ENCODE measurements at regions not wholly inside any gene's neighbourhood (a gene's known extent, or its start where the extent isn't known, plus 50 kb on each side); places are given as distances from the start of the nearest gene placed in this dataset.

GRCh38 chr10:124329941-124330340 is 88.8 kb downstream of the OAT start:
- Histone ChIP-seq H3K36me3 (ENCODE audit: insufficient read depth, insufficient read length, low read length) (no peaks in the 10 kb centered on the region), H3K4me3 (ENCODE audit: insufficient read length, low read depth) (no peak overlapping the region), H3K9ac (ENCODE audit: insufficient read length, low read depth) (no peak overlapping the region), H3K9me3 (ENCODE audit: insufficient read depth, low read length) (peaks cover 16% of the 10 kb centered on the region), H3K27me3 (ENCODE audit: insufficient read depth, insufficient read length) (no peaks in the 10 kb centered on the region), H3K4me1 (ENCODE audit: insufficient read depth, insufficient read length) (no peaks in the 10 kb centered on the region)
- TF ChIP-seq ZNF274 (IDR thresholded peaks at IDR 0.05; ENCODE audit: low read depth, low read length) (no peak), SUZ12 (IDR thresholded peaks at IDR 0.05; ENCODE audit: extremely low read depth, insufficient read depth, insufficient read length) (no peak), YY1 (IDR thresholded peaks at IDR 0.05; ENCODE audit: insufficient read depth, insufficient read length) (no peak)
- DNase-seq (ENCODE audit: low read depth, low spot score), result no peak

- Histone ChIP-seq H3K27me3 (ENCODE audit: insufficient read depth, insufficient read length) (no peaks in the 10 kb centered on the region), H3K36me3 (ENCODE audit: insufficient read depth, insufficient read length, low read length) (no peaks in the 10 kb centered on the region), H3K9me3 (ENCODE audit: insufficient read depth, low read length) (peaks cover 16% of the 10 kb centered on the region), H3K4me3 (ENCODE audit: insufficient read length, low read depth) (no peak overlapping the region), H3K9ac (ENCODE audit: insufficient read length, low read depth) (no peak overlapping the region), H3K4me1 (ENCODE audit: insufficient read depth, insufficient read length) (no peaks in the 10 kb centered on the region)
- TF ChIP-seq ZNF274 (IDR thresholded peaks at IDR 0.05; ENCODE audit: low read depth, low read length) (no peak), SUZ12 (IDR thresholded peaks at IDR 0.05; ENCODE audit: extremely low read depth, insufficient read depth, insufficient read length) (no peak), YY1 (IDR thresholded peaks at IDR 0.05; ENCODE audit: insufficient read depth, insufficient read length) (no peak)
- no peak for DNase-seq (ENCODE audit: low read depth, low spot score)
Measured at GRCh38 chr10:124329362-124329761, 89.4 kb downstream of the OAT start.

GRCh38 chr10:124328477-124329220 is 90.1 kb downstream of the OAT start:
- no peak overlapping the region for H3K4me3 ChIP-seq (ENCODE audit: insufficient read length, low read depth)
- H3K9me3 ChIP-seq (ENCODE audit: insufficient read depth, low read length), result peaks cover 16% of the 10 kb centered on the region
- no peaks in the 10 kb centered on the region for H3K36me3 ChIP-seq (ENCODE audit: insufficient read depth, insufficient read length, low read length)
- no peaks in the 10 kb centered on the region for H3K4me1 ChIP-seq (ENCODE audit: insufficient read depth, insufficient read length)
- DNase-seq (ENCODE audit: low read depth, low spot score), result no peak
- H3K9ac ChIP-seq (ENCODE audit: insufficient read length, low read depth), result no peak overlapping the region
- TF ChIP-seq ZNF274 (IDR thresholded peaks at IDR 0.05; ENCODE audit: low read depth, low read length) (no peak), SUZ12 (IDR thresholded peaks at IDR 0.05; ENCODE audit: extremely low read depth, insufficient read depth, insufficient read length) (no peak), YY1 (IDR thresholded peaks at IDR 0.05; ENCODE audit: insufficient read depth, insufficient read length) (no peak)
- H3K27me3 ChIP-seq (ENCODE audit: insufficient read depth, insufficient read length), result no peaks in the 10 kb centered on the region

- TF ChIP-seq SUZ12 (IDR thresholded peaks at IDR 0.05; ENCODE audit: extremely low read depth, insufficient read depth, insufficient read length) (no peak), YY1 (IDR thresholded peaks at IDR 0.05; ENCODE audit: insufficient read depth, insufficient read length) (no peak), ZNF274 (IDR thresholded peaks at IDR 0.05; ENCODE audit: low read depth, low read length) (no peak)
- H3K36me3 ChIP-seq (ENCODE audit: insufficient read depth, insufficient read length, low read length), result no peaks in the 10 kb centered on the region
- peaks cover under 1% of the 10 kb centered on the region for H3K4me1 ChIP-seq (ENCODE audit: insufficient read depth, insufficient read length)
- H3K9ac ChIP-seq (ENCODE audit: insufficient read length, low read depth), result no peak overlapping the region
- no peak overlapping the region for H3K4me3 ChIP-seq (ENCODE audit: insufficient read length, low read depth)
- no peaks in the 10 kb centered on the region for H3K27me3 ChIP-seq (ENCODE audit: insufficient read depth, insufficient read length)
- no peak for DNase-seq (ENCODE audit: low read depth, low spot score)
- H3K9me3 ChIP-seq (ENCODE audit: insufficient read depth, low read length), result peaks cover 2% of the 10 kb centered on the region
Measured at GRCh38 chr10:124325998-124326636, 92.6 kb downstream of the OAT start.

GRCh38 chr10:124325633-124325914 is 93.1 kb downstream of the OAT start:
- no peak for TF ChIP-seq ZNF274 (IDR thresholded peaks at IDR 0.05; ENCODE audit: low read depth, low read length)
- no peak for TF ChIP-seq YY1 (IDR thresholded peaks at IDR 0.05; ENCODE audit: insufficient read depth, insufficient read length)
- no peak for TF ChIP-seq SUZ12 (IDR thresholded peaks at IDR 0.05; ENCODE audit: extremely low read depth, insufficient read depth, insufficient read length)
- Histone ChIP-seq H3K27me3 (ENCODE audit: insufficient read depth, insufficient read length) (no peaks in the 10 kb centered on the region), H3K9me3 (ENCODE audit: insufficient read depth, low read length) (no peaks in the 10 kb centered on the region), H3K4me1 (ENCODE audit: insufficient read depth, insufficient read length) (peaks cover 2% of the 10 kb centered on the region), H3K9ac (ENCODE audit: insufficient read length, low read depth) (no peak overlapping the region), H3K36me3 (ENCODE audit: insufficient read depth, insufficient read length, low read length) (no peaks in the 10 kb centered on the region), H3K4me3 (ENCODE audit: insufficient read length, low read depth) (no peak overlapping the region)
- no peak for DNase-seq (ENCODE audit: low read depth, low spot score)

GRCh38 chr10:124324856-124325632 is 93.7 kb downstream of the OAT start:
- Histone ChIP-seq H3K27me3 (ENCODE audit: insufficient read depth, insufficient read length) (no peaks in the 10 kb centered on the region), H3K4me1 (ENCODE audit: insufficient read depth, insufficient read length) (peaks cover 5% of the 10 kb centered on the region), H3K9ac (ENCODE audit: insufficient read length, low read depth) (no peak overlapping the region), H3K4me3 (ENCODE audit: insufficient read length, low read depth) (no peak overlapping the region), H3K9me3 (ENCODE audit: insufficient read depth, low read length) (no peaks in the 10 kb centered on the region), H3K36me3 (ENCODE audit: insufficient read depth, insufficient read length, low read length) (no peaks in the 10 kb centered on the region)
- no peak for DNase-seq (ENCODE audit: low read depth, low spot score)
- no peak for TF ChIP-seq YY1 (IDR thresholded peaks at IDR 0.05; ENCODE audit: insufficient read depth, insufficient read length)
- TF ChIP-seq SUZ12 (IDR thresholded peaks at IDR 0.05; ENCODE audit: extremely low read depth, insufficient read depth, insufficient read length), result no peak
- TF ChIP-seq ZNF274 (IDR thresholded peaks at IDR 0.05; ENCODE audit: low read depth, low read length), result no peak

- Histone ChIP-seq H3K36me3 (ENCODE audit: insufficient read depth, insufficient read length, low read length) (no peaks in the 10 kb centered on the region), H3K9me3 (ENCODE audit: insufficient read depth, low read length) (no peaks in the 10 kb centered on the region), H3K4me3 (ENCODE audit: insufficient read length, low read depth) (no peak overlapping the region), H3K9ac (ENCODE audit: insufficient read length, low read depth) (no peak overlapping the region), H3K4me1 (ENCODE audit: insufficient read depth, insufficient read length) (peaks cover 5% of the 10 kb centered on the region), H3K27me3 (ENCODE audit: insufficient read depth, insufficient read length) (no peaks in the 10 kb centered on the region)
- no peak for TF ChIP-seq SUZ12 (IDR thresholded peaks at IDR 0.05; ENCODE audit: extremely low read depth, insufficient read depth, insufficient read length)
- TF ChIP-seq YY1 (IDR thresholded peaks at IDR 0.05; ENCODE audit: insufficient read depth, insufficient read length), result no peak
- no peak for TF ChIP-seq ZNF274 (IDR thresholded peaks at IDR 0.05; ENCODE audit: low read depth, low read length)
- no peak for DNase-seq (ENCODE audit: low read depth, low spot score)
Measured at GRCh38 chr10:124324451-124324850, 94.3 kb downstream of the OAT start.

Data from NT2/D1 (cell line).